ENCODE measurements at regions not wholly inside any gene's neighbourhood (a gene's known extent, or its start where the extent isn't known, plus 50 kb on each side); places are given as distances from the start of the nearest gene placed in this dataset.

GRCh38 chr4:188858696-188859095 is 719.5 kb downstream of the TRIML1 start:
- TF ChIP-seq CTCF (IDR thresholded peaks at IDR 0.05) (no peak), POLR2A (IDR thresholded peaks at IDR 0.05) (no peak)

Data from lower leg skin (tissue), 3 donors.